GM19468 (cell line): ENCODE measurements at regions not wholly inside any gene's neighbourhood (a gene's known extent, or its start where the extent isn't known, plus 50 kb on each side); places are given as distances from the start of the nearest gene placed in this dataset.

ENCODE experiments used
- ATAC-seq: cut with Tn5 transposase; IDR thresholded peaks from one replicate; pipeline ENCODE4 v1.9.1; 2021; ENCODE audit warnings: mild to moderate bottlenecking, moderate library complexity, moderate number of reproducible peaks; ENCODE audit not compliant: unreplicated experiment; ENCODE audit errors: extremely low read depth

DNA sequence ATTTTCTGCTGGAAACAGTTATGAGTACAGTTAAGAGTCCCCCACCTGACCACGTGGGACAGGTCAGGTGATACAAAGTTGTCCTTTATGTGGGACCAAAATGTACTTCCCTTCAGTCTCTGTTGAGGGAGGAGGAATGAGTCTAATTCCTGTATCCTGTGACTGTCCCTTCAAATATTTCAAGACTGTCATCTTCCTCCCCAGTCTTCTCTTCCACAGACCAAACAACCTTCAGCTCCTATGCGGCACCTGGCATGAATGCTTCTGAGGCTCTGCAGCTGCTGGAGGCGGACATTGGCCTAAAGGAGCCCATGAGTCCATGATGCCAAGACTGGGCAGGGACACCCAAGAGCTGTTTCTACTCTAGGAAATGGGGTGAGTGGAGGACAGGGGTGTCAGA, 72.1 kb upstream of the SIM2 start:
- no peak for ATAC-seq

DNA sequence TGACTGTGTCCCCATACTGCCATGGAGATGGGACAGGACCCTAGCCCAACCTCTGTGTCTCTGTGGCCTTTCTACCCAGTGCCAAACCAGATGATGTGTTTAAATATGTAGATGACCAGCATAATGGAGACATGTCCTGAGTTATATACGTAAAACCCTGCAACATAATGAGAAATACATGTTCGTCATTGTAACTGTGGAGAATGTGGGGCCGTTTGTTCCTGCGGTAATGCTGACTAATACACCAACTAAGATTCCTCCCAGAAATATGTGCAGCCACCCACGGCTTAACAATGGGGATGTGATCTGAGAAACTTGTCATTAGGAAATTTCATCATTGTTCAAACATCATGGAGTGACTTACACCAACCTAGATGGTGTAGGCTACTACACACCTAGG, 71.7 kb upstream of the SIM2 start:
- no peak for ATAC-seq

- ATAC-seq: no peak
Measured at GRCh38 chr21:36628106-36628505, 70.8 kb upstream of the SIM2 start.

- no peak for ATAC-seq
Measured at GRCh38 chr21:36628761-36629460, 70.0 kb upstream of the SIM2 start.

DNA sequence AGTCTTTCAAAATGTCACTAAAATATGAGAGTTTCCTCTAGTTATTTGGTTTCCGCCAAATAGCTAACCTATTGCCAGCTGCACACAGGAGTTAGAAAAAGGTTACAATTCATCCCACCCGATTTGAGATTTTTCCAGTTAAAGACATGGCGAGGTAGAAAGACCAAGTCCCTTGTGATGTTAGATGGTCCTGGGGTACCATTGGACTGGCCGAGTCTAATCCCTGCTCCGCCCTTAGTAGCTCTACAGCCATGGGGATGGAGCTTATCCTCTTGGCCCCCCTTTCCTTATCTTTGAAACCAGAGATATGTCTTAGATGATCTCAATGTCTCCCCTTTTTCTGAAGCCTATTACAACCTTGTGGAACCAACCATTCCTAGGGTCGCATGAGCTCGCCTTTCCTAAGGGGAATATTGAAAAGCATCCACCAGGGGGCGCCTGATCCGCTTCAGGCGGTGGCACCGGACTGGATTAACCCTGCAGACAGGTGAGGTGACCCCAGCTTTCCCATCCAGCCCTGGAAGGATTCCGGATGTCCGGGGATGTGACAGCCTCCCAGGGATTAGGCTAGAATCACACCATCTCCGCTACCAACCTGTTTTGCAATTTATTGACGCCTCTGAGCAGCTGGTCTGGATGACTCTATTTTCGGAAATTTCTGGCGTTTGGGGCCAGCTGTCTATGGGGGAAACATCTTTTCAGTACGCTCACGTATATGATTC, 68.3 kb upstream of the SIM2 start:
- no peak for ATAC-seq

DNA sequence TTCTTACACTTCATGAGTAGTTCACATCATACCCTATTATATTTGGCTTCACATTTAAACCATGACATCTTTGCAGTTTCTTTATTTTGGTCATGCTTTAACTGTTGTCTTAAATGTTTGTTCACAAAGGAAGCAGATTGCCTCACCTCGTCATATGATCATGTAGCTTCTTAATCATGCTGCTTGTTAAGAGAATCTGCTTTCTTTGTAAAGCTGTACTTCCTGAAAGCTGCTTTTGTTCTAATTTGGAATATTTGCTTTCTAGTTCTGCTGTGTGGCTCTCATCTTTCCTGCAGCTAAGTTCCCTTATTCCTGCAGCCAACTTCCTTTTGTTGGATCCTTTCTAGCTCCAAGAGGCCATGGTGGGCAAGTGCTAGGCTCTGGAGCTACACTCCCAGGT, 62.9 kb upstream of the SIM2 start:
- no peak for ATAC-seq

GRCh38 chr21:36636439-36636838, 62.5 kb upstream of the SIM2 start:
- ATAC-seq: no peak

GRCh38 chr21:36639769-36640168, 59.1 kb upstream of the SIM2 start:
- ATAC-seq: no peak

DNA sequence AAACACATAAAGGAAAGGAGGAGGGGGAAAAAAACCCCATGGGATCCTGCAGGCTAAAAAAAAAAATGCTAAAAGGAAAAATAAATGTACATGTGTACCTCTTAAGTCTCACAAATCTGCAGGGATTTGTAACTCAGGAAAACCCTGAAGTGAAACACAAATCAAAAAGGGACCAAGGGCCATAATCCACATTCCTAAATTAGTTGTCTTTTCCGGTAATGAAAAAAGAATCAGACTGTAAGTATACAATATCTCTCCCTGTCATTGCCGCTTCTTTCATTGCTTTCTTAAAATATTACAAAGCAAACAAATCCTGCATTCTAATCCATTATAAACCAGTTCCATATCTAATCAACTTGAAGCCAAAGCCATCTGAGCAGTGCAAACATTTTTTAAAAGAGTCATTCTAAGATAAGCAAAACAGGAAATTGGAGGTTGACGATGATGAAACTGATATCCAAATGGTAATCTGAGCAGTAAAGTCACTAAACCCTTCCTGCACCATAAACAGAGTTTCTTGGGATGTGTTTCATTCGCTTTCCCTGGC, 58.7 kb upstream of the SIM2 start:
- no peak for ATAC-seq

- no peak for ATAC-seq
Measured at GRCh38 chr21:36640721-36641244, 58.1 kb upstream of the SIM2 start.

DNA sequence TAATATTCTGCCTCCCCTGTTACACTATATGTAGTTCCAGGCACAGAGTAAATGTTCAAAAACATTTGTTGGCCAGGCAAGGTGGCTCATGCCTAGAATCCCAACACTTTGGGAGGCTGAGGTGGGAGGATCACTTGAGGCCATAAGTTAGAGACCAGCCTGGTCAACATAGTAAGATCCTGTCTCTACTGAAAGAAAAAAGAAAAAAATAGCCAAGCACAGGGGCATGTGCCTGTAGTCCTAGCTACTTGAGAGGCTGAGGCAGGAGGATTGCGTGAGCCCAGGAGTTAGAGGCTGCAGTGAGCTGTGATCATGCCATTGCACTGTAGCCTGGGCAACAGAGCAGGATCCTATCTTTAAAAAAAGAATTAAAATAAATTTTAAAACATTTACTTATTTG, 57.6 kb upstream of the SIM2 start:
- no peak for ATAC-seq

- ATAC-seq: no peak
Measured at GRCh38 chr21:36641886-36642285, 57.0 kb upstream of the SIM2 start.

GRCh38 chr21:36642777-36643176, 56.1 kb upstream of the SIM2 start:
- no peak for ATAC-seq

- ATAC-seq: no peak
Measured at GRCh38 chr21:36643374-36644250, 55.3 kb upstream of the SIM2 start.

DNA sequence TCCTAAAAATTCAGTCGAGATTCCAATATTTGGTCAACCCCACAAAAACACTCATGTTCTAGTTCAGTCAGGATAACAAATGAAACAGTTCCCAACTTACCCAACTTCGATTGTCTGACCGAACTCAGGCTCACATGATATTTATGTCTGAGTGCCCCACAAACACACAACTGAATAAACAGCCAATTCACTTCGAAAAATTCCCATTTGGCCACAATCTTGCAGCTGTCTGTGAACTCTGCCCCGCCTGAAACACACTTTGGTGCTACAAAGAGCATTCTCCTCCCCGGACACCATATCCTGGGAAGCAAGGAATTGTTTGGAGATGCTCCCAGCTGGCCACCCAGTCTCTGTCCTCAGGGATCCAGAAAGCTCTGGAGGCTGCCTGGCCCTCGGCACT, 52.9 kb upstream of the SIM2 start:
- no peak for ATAC-seq

- ATAC-seq: no peak
Measured at GRCh38 chr21:36646645-36647044, 52.3 kb upstream of the SIM2 start.

DNA sequence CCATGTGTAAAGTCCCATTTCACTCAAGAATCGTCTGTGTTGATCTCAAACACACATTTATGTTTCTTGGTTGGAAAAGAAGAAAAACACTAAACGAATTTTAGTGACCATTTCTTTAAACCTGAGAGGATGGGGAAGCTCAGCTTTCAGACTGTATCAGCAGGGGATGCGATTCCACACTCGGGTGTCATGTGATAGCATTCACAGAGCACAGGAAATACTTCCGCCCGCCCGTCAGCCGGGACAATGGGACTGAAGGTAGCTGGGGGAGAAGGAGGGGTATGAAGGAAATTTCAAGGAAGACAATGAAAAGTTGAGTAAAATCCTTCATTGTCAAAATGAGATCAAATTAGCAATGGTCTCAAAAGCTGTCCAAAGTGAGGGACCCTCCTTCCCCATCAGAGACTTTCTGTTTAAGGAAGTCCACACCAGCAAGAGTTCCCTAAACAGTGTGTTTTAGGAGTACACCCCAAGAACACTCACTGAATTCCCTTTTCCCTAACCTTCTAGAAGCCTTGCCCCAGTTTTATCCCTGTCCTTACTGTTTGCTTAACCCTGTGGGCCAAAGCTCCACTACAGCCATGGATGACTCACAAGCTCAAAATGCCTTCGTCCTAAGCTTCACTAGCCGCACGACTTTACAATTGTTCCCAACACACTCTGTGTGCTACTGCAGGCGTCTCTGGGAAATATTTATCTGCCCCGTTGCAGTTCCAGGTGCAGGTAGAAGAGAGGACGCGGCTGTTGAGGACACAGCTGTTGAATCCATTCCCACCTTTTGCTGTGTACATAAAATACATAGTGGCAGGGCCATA, 51.4 kb upstream of the SIM2 start:
- ATAC-seq: no peak
